ENCODE measurements at regions not wholly inside any gene's neighbourhood (a gene's known extent, or its start where the extent isn't known, plus 50 kb on each side); places are given as distances from the start of the nearest gene placed in this dataset.

DNA sequence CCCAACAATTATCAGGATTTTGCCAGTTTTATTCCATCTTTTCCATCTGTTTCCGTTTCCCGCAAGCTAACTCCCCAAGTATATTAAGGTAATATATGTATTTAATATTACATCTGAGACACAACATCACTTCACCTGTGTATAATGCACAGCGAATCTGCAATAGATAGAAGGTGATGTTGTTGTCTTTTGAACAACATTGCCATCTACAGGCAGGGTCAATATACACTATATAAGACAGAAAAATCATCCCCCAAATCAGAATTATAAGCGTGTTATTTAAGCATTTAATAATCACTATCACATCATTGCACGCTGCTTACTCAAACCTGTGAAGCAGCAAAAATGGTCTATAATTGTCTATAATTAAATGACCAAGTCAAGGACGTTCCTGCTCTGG is 1115.5 kb downstream of the NLGN4X start:
- TF ChIP-seq, protein P1, sequence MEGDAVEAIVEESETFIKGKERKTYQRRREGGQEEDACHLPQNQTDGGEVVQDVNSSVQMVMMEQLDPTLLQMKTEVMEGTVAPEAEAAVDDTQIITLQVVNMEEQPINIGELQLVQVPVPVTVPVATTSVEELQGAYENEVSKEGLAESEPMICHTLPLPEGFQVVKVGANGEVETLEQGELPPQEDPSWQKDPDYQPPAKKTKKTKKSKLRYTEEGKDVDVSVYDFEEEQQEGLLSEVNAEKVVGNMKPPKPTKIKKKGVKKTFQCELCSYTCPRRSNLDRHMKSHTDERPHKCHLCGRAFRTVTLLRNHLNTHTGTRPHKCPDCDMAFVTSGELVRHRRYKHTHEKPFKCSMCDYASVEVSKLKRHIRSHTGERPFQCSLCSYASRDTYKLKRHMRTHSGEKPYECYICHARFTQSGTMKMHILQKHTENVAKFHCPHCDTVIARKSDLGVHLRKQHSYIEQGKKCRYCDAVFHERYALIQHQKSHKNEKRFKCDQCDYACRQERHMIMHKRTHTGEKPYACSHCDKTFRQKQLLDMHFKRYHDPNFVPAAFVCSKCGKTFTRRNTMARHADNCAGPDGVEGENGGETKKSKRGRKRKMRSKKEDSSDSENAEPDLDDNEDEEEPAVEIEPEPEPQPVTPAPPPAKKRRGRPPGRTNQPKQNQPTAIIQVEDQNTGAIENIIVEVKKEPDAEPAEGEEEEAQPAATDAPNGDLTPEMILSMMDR (IDR thresholded peaks at IDR 0.05): peak; percentile 43
- TF ChIP-seq RCOR1 (IDR thresholded peaks at IDR 0.05; ENCODE audit: low read length): no peak
- no peak for TF ChIP-seq TAF1 (IDR thresholded peaks at IDR 0.05; ENCODE audit: borderline replicate concordance, low read depth, low read length)
- TF ChIP-seq EP300 (IDR thresholded peaks at IDR 0.05; ENCODE audit: borderline replicate concordance in 1 of 2, low read depth in 1 of 2, low read length in 1 of 2): no peak
- no peak for TF ChIP-seq REST (IDR thresholded peaks at IDR 0.05; ENCODE audit: low read depth, low read length)
- no peak for TF ChIP-seq FOSL2 (IDR thresholded peaks at IDR 0.05; ENCODE audit: borderline replicate concordance, low read depth)
- TF ChIP-seq TEAD4 (IDR thresholded peaks at IDR 0.05; ENCODE audit: borderline replicate concordance, insufficient read depth): no peak
- no peak for TF ChIP-seq POLR2AphosphoS5 (IDR thresholded peaks at IDR 0.05; ENCODE audit: low read depth, low read length)
- TF ChIP-seq, protein P2, sequence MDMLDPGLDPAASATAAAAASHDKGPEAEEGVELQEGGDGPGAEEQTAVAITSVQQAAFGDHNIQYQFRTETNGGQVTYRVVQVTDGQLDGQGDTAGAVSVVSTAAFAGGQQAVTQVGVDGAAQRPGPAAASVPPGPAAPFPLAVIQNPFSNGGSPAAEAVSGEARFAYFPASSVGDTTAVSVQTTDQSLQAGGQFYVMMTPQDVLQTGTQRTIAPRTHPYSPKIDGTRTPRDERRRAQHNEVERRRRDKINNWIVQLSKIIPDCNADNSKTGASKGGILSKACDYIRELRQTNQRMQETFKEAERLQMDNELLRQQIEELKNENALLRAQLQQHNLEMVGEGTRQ (IDR thresholded peaks at IDR 0.05; ENCODE audit: borderline replicate concordance, low read depth, low read length): no peak
- no peak for TF ChIP-seq RXRA (IDR thresholded peaks at IDR 0.05; ENCODE audit: borderline replicate concordance, low read depth)

Data from SK-N-SH (cell line).